Parathyroid adenoma (tissue), 2 donors: ENCODE measurements at regions not wholly inside any gene's neighbourhood (a gene's known extent, or its start where the extent isn't known, plus 50 kb on each side); places are given as distances from the start of the nearest gene placed in this dataset.

Experiments used
- H2AFZ ChIP-seq: fragments of 300-600 bp; sonication (generic); one replicate; pipeline ENCODE4 v1.7.0; 2017; ENCODE audit warnings: antibody characterized with exemption, mild to moderate bottlenecking
- H3K27ac ChIP-seq: fragments of 300-600 bp; sonication (generic); one replicate; pipeline ENCODE4 v1.7.0; 2017
- H3K27me3 ChIP-seq: fragments of 300-600 bp; sonication (generic); one replicate; pipeline ENCODE4 v1.7.0; 2017; ENCODE audit warnings: low read length; ENCODE audit not compliant: control insufficient read depth, insufficient read depth
- H3K36me3 ChIP-seq: fragments of 300-600 bp; sonication (generic); one replicate; pipeline ENCODE4 v1.7.0; 2017; ENCODE audit warnings: low read length; ENCODE audit not compliant: control insufficient read depth, insufficient read depth
- H3K4me1 ChIP-seq: fragments of 300-600 bp; sonication (generic); one replicate; pipeline ENCODE4 v1.7.0; 2017; ENCODE audit warnings: control low read depth
- H3K4me2 ChIP-seq: fragments of 300-600 bp; sonication (generic); one replicate; pipeline ENCODE4 v1.7.0; 2017; ENCODE audit warnings: low read length
- H3K4me3 ChIP-seq: fragments of 300-600 bp; sonication (generic); one replicate; pipeline ENCODE4 v1.7.0; 2017; ENCODE audit warnings: low read depth, low read length
- H3K79me2 ChIP-seq: fragments of 300-600 bp; sonication (generic); one replicate; pipeline ENCODE4 v1.7.0; 2017; ENCODE audit warnings: control low read depth
- H3K9ac ChIP-seq: fragments of 300-600 bp; sonication (generic); one replicate; pipeline ENCODE4 v1.7.0; 2017; ENCODE audit warnings: mild to moderate bottlenecking
- H3K9me3 ChIP-seq: fragments of 300-600 bp; sonication (generic); one replicate; pipeline ENCODE4 v1.7.0; 2017; ENCODE audit warnings: low read length; ENCODE audit not compliant: control insufficient read depth
- CTCF ChIP-seq: fragments of 300-600 bp; sonication (generic); IDR thresholded peaks from one replicate; pipeline ENCODE4 v1.7.0; 2017; ENCODE audit warnings: antibody characterized with exemption, mild to moderate bottlenecking
- donor health status: primary hyperparathyroidism.

- Histone ChIP-seq H3K9me3 (no peaks in the 10 kb centered on the region), H3K27ac (no peak overlapping the region), H3K4me2 (no peak overlapping the region), H3K79me2 (no peaks in the 10 kb centered on the region), H3K27me3 (no peaks in the 10 kb centered on the region), H3K36me3 (no peaks in the 10 kb centered on the region), H3K4me1 (no peaks in the 10 kb centered on the region), H3K4me3 (no peak overlapping the region), H3K9ac (no peak overlapping the region), H2AFZ (no peak overlapping the region)
- no peak for TF ChIP-seq CTCF
Measured at GRCh38 chr12:97751704-97752103, 289.1 kb downstream of the RMST start.

- no peaks in the 10 kb centered on the region for H3K36me3 ChIP-seq
- H3K79me2 ChIP-seq, result no peaks in the 10 kb centered on the region
- no peak overlapping the region for H3K9ac ChIP-seq
- no peak for TF ChIP-seq CTCF
- H3K27ac ChIP-seq, result no peak overlapping the region
- no peak overlapping the region for H3K4me3 ChIP-seq
- no peaks in the 10 kb centered on the region for H3K9me3 ChIP-seq
- no peak overlapping the region for H2AFZ ChIP-seq
- no peaks in the 10 kb centered on the region for H3K27me3 ChIP-seq
- no peak overlapping the region for H3K4me2 ChIP-seq
- H3K4me1 ChIP-seq, result no peaks in the 10 kb centered on the region
Measured at GRCh38 chr12:97752129-97752528, 289.5 kb downstream of the RMST start.

- H3K9ac ChIP-seq, result no peak overlapping the region
- H3K36me3 ChIP-seq, result no peaks in the 10 kb centered on the region
- H3K27me3 ChIP-seq, result no peaks in the 10 kb centered on the region
- H3K4me2 ChIP-seq, result no peak overlapping the region
- no peak overlapping the region for H2AFZ ChIP-seq
- H3K9me3 ChIP-seq, result no peaks in the 10 kb centered on the region
- no peaks in the 10 kb centered on the region for H3K79me2 ChIP-seq
- H3K27ac ChIP-seq, result no peak overlapping the region
- no peaks in the 10 kb centered on the region for H3K4me1 ChIP-seq
- TF ChIP-seq CTCF, result no peak
- no peak overlapping the region for H3K4me3 ChIP-seq
Measured at GRCh38 chr12:97753332-97753731, 290.7 kb downstream of the RMST start.

- no peaks in the 10 kb centered on the region for H3K79me2 ChIP-seq
- no peak overlapping the region for H3K27ac ChIP-seq
- H3K4me1 ChIP-seq, result no peaks in the 10 kb centered on the region
- H2AFZ ChIP-seq, result no peak overlapping the region
- H3K9ac ChIP-seq, result no peak overlapping the region
- no peak for TF ChIP-seq CTCF
- no peaks in the 10 kb centered on the region for H3K27me3 ChIP-seq
- H3K9me3 ChIP-seq, result no peaks in the 10 kb centered on the region
- no peak overlapping the region for H3K4me2 ChIP-seq
- H3K4me3 ChIP-seq, result no peak overlapping the region
- no peaks in the 10 kb centered on the region for H3K36me3 ChIP-seq
Measured at GRCh38 chr12:97754306-97754705, 291.7 kb downstream of the RMST start.

GRCh38 chr12:97756066-97756666, 293.6 kb downstream of the RMST start:
- TF ChIP-seq CTCF, result no peak
- Histone ChIP-seq H2AFZ (no peak overlapping the region), H3K9ac (no peak overlapping the region), H3K4me1 (no peaks in the 10 kb centered on the region), H3K27me3 (no peaks in the 10 kb centered on the region), H3K79me2 (no peaks in the 10 kb centered on the region), H3K9me3 (no peaks in the 10 kb centered on the region), H3K4me2 (no peak overlapping the region), H3K36me3 (no peaks in the 10 kb centered on the region), H3K27ac (no peak overlapping the region), H3K4me3 (no peak overlapping the region)
